NB4 (cell line): ENCODE measurements at regions not wholly inside any gene's neighbourhood (a gene's known extent, or its start where the extent isn't known, plus 50 kb on each side); places are given as distances from the start of the nearest gene placed in this dataset.

Experiments used
- DNase-seq: peaks from one replicate; pipeline ENCODE4 v3.0.0; 2010; ENCODE audit warnings: low read depth
- H3K4me3 ChIP-seq: one replicate; pipeline ENCODE4 v1.5.1; 2011; ENCODE audit warnings: mild to moderate bottlenecking, low read depth, low read length, moderate library complexity
- CTCF ChIP-seq: IDR thresholded peaks from one replicate; pipeline ENCODE4 v1.5.1; 2012; ENCODE audit warnings: low read depth, low read length
- MAX ChIP-seq: IDR thresholded peaks from 2 replicates; pipeline ENCODE4 v1.6.1; 2011; ENCODE audit warnings: low read depth, low read length
- MYC ChIP-seq: IDR thresholded peaks from 2 replicates; pipeline ENCODE4 v1.6.1; 2011; ENCODE audit warnings: low read depth, low read length
- POLR2A ChIP-seq: IDR thresholded peaks from 2 replicates; pipeline ENCODE4 v1.6.1; 2011; ENCODE audit warnings: mild to moderate bottlenecking; ENCODE audit not compliant: insufficient read length; ENCODE audit errors: extremely low read depth

GRCh38 chr3:161754420-161755053 lies 257.9 kb downstream of the OTOL1 start:
- DNase-seq: no peak
- TF ChIP-seq MYC (no peak), CTCF (no peak), POLR2A (no peak), MAX (no peak)
- H3K4me3 ChIP-seq: no peak overlapping the region

GRCh38 chr3:161759444-161759843 lies 262.8 kb downstream of the OTOL1 start:
- no peak for TF ChIP-seq MYC
- TF ChIP-seq POLR2A: no peak
- no peak for TF ChIP-seq MAX
- TF ChIP-seq CTCF: no peak
- no peak overlapping the region for H3K4me3 ChIP-seq
- no peak for DNase-seq

GRCh38 chr3:161766331-161766730 lies 269.7 kb downstream of the OTOL1 start:
- no peak overlapping the region for H3K4me3 ChIP-seq
- no peak for TF ChIP-seq POLR2A
- no peak for TF ChIP-seq CTCF

GRCh38 chr3:161770484-161771386 lies 274.1 kb downstream of the OTOL1 start:
- DNase-seq: peak; percentile 2
- no peak overlapping the region for H3K4me3 ChIP-seq
- no peak for TF ChIP-seq MAX
- TF ChIP-seq CTCF: no peak
- no peak for TF ChIP-seq MYC
- TF ChIP-seq POLR2A: no peak

More at GRCh38 chr3:161766331-161766730, 269.7 kb downstream of the OTOL1 start:
- no peak for DNase-seq

GRCh38 chr3:161781381-161781780 lies 284.8 kb downstream of the OTOL1 start:
- TF ChIP-seq MYC: no peak
- TF ChIP-seq CTCF: no peak
- TF ChIP-seq MAX: no peak
- no peak for TF ChIP-seq POLR2A
- H3K4me3 ChIP-seq: no peak overlapping the region
- DNase-seq: no peak
